ENCODE measurements at regions not wholly inside any gene's neighbourhood (a gene's known extent, or its start where the extent isn't known, plus 50 kb on each side); places are given as distances from the start of the nearest gene placed in this dataset.
"Not testable (repeated sequence)": the region's sequence is repeated elsewhere in the genome, so short reads cannot be mapped to it uniquely, and the experiment has no call there.

DNA sequence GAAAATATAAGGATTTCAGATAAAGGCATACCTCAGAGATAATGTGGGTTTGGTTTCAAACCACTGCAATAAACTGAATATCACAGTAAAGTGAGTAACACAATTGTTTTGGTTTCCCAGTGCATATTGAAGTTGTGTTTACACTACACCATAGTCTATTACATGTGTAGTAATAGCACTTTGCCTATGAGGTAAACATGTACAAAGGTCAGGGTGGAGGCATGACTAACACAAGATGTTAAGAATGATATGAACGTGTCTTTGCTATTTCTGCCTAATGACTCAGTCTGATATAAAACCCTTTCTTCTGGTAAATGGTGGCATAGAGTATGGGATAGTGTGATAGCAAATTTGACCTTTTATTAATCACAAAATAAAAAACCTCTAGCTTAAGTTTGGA, 621.5 kb upstream of the ADGRL2 start:
- no peaks in the 10 kb centered on the region for H3K27me3 Mint-ChIP-seq (ENCODE audit: unreplicated experiment)
- no peak overlapping the region for H3K4me3 Mint-ChIP-seq (ENCODE audit: low read depth, unreplicated experiment)
- TF ChIP-seq CTCF (IDR thresholded peaks at IDR 0.05; ENCODE audit: unreplicated experiment) = no peak
- peaks cover 26% of the 10 kb centered on the region for H3K4me1 Mint-ChIP-seq (ENCODE audit: low read depth, unreplicated experiment)
- peak overlapping the region; percentile 53 for H3K27ac Mint-ChIP-seq (ENCODE audit: unreplicated experiment)
- intact Hi-C loops (cut with micrococcal nuclease; ENCODE audit: unreplicated experiment) = no loop called here
- CTCF ChIA-PET = no interaction called here
- no TSS peak for BruUV-seq (replicated peaks)
- peak; percentile 44 for DNase-seq
- H3K36me3 Mint-ChIP-seq (ENCODE audit: insufficient read depth, unreplicated experiment) = no peaks in the 10 kb centered on the region
- H3K9me3 Mint-ChIP-seq (ENCODE audit: low read depth, unreplicated experiment) = peaks cover 2% of the 10 kb centered on the region

DNA sequence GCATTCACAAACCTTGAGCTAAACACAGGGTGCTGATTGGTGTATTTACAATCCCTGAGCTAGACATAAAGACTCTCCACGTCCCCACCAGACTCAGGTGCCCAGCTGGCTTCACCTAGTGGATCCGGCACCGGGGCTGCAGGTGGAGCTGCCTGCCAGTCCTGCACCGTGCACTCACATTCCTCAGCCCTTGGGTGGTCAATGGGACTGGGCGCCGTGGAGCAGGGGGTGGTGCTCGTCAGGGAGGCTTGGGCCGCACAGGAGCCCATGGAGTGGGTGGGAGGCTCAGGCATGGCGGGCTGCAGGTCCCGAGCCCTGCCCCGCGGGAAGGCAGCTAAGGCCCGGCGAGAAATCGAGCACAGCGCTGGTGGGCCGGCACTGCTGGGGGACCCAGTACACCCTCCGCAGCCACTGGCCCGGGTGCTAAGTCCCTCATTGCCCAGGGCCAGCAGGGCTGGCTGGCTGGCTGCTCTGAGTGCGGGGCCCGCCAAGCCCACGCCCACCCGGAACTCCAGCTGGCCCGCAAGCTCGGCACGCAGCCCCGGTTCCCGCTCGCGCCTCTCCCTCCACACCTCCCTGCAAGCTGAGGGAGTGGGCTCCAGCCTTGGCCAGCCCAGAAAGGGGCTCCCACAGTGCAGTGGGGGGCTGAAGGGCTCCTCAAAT, 622.2 kb upstream of the ADGRL2 start:
- H3K27me3 Mint-ChIP-seq (ENCODE audit: unreplicated experiment); H3K9me3 Mint-ChIP-seq (ENCODE audit: low read depth, unreplicated experiment); H3K36me3 Mint-ChIP-seq (ENCODE audit: insufficient read depth, unreplicated experiment); intact Hi-C loops (cut with micrococcal nuclease; ENCODE audit: unreplicated experiment); DNase-seq; H3K4me3 Mint-ChIP-seq (ENCODE audit: low read depth, unreplicated experiment); CTCF ChIA-PET; BruUV-seq (replicated peaks): not testable (repeated sequence)
- Mint-ChIP-seq H3K27ac (ENCODE audit: unreplicated experiment) (peak overlapping the region; percentile 53), H3K4me1 (ENCODE audit: low read depth, unreplicated experiment) (peaks cover 31% of the 10 kb centered on the region)

GRCh38 chr1:81174811-81175476, 625.8 kb upstream of the ADGRL2 start:
- Mint-ChIP-seq H3K4me1 (ENCODE audit: low read depth, unreplicated experiment) (peaks cover 30% of the 10 kb centered on the region), H3K9me3 (ENCODE audit: low read depth, unreplicated experiment) (peaks cover 7% of the 10 kb centered on the region), H3K4me3 (ENCODE audit: low read depth, unreplicated experiment) (no peak overlapping the region), H3K27ac (ENCODE audit: unreplicated experiment) (no peak overlapping the region), H3K27me3 (ENCODE audit: unreplicated experiment) (no peaks in the 10 kb centered on the region), H3K36me3 (ENCODE audit: insufficient read depth, unreplicated experiment) (no peaks in the 10 kb centered on the region)
- intact Hi-C loops (cut with micrococcal nuclease; ENCODE audit: unreplicated experiment) = no loop called here
- CTCF ChIA-PET = no interaction called here
- peak; percentile 71 for DNase-seq
- TF ChIP-seq CTCF (IDR thresholded peaks at IDR 0.05; ENCODE audit: unreplicated experiment) = peak; percentile 14
- BruUV-seq (replicated peaks) = no TSS peak

DNA sequence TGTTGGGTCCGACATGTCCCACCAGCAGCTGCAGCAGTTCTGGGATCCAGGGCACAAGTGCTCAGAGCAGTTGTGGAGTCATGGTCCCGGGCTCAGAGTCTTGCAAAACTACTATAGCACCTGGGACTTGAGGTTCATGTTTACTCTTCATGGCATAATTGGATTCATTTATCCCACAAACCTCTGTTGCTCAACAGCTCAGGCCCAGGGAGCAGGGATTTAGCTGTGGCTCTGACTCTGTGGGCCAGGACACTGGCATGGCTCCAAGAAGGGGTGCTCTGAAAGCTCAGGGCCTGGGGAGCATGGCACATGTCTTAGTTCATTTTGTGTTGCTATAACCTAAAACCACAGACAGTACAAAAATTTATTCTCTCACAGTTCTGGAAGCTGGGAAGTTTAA, 626.7 kb upstream of the ADGRL2 start:
- Mint-ChIP-seq H3K9me3 (ENCODE audit: low read depth, unreplicated experiment) (peaks cover 7% of the 10 kb centered on the region), H3K27ac (ENCODE audit: unreplicated experiment) (no peak overlapping the region), H3K36me3 (ENCODE audit: insufficient read depth, unreplicated experiment) (no peaks in the 10 kb centered on the region), H3K27me3 (ENCODE audit: unreplicated experiment) (no peaks in the 10 kb centered on the region), H3K4me3 (ENCODE audit: low read depth, unreplicated experiment) (no peak overlapping the region), H3K4me1 (ENCODE audit: low read depth, unreplicated experiment) (peaks cover 21% of the 10 kb centered on the region)
- BruUV-seq (replicated peaks) = no TSS peak
- no peak for TF ChIP-seq CTCF (IDR thresholded peaks at IDR 0.05; ENCODE audit: unreplicated experiment)
- peak; percentile 15 for DNase-seq
- CTCF ChIA-PET = interaction anchor here (1.0 kb wide), 1 partner anchor 12 kb away, joined by 3 read pairs; no protein-coding TSS in a partner anchor
- intact Hi-C loops (cut with micrococcal nuclease; ENCODE audit: unreplicated experiment) = no loop called here

GRCh38 chr1:81172483-81172882, 628.3 kb upstream of the ADGRL2 start:
- DNase-seq = no peak
- Mint-ChIP-seq H3K4me3 (ENCODE audit: low read depth, unreplicated experiment) (no peak overlapping the region), H3K9me3 (ENCODE audit: low read depth, unreplicated experiment) (peaks cover 5% of the 10 kb centered on the region), H3K27me3 (ENCODE audit: unreplicated experiment) (no peaks in the 10 kb centered on the region), H3K27ac (ENCODE audit: unreplicated experiment) (no peak overlapping the region), H3K4me1 (ENCODE audit: low read depth, unreplicated experiment) (peaks cover 19% of the 10 kb centered on the region), H3K36me3 (ENCODE audit: insufficient read depth, unreplicated experiment) (no peaks in the 10 kb centered on the region)
- no TSS peak for BruUV-seq (replicated peaks)
- intact Hi-C loops (cut with micrococcal nuclease; ENCODE audit: unreplicated experiment) = no loop called here
- CTCF ChIA-PET = no interaction called here
- no peak for TF ChIP-seq CTCF (IDR thresholded peaks at IDR 0.05; ENCODE audit: unreplicated experiment)
